ENCODE measurements at regions not wholly inside any gene's neighbourhood (a gene's known extent, or its start where the extent isn't known, plus 50 kb on each side); places are given as distances from the start of the nearest gene placed in this dataset.

- Histone ChIP-seq H3K36me3 (ENCODE audit: control insufficient read depth, insufficient read depth, low read length) (no peaks in the 10 kb centered on the region), H3K27me3 (replicated peaks; ENCODE audit: control insufficient read depth, insufficient read depth, low read length) (no peaks in the 10 kb centered on the region), H3K4me3 (replicated peaks; ENCODE audit: low read depth, low read length) (no peak overlapping the region)
- DNase-seq (ENCODE audit: extremely low read depth, insufficient read length) = no peak
- no peak for TF ChIP-seq CTCF (IDR thresholded peaks at IDR 0.05; ENCODE audit: insufficient read depth, low read length, poor library complexity, severe bottlenecking)
Measured at GRCh38 chr2:226508005-226508404, 291.6 kb downstream of the IRS1 start.

- Histone ChIP-seq H3K36me3 (ENCODE audit: control insufficient read depth, insufficient read depth, low read length) (no peaks in the 10 kb centered on the region), H3K27me3 (replicated peaks; ENCODE audit: control insufficient read depth, insufficient read depth, low read length) (no peaks in the 10 kb centered on the region), H3K4me3 (replicated peaks; ENCODE audit: low read depth, low read length) (no peak overlapping the region)
- no peak for TF ChIP-seq CTCF (IDR thresholded peaks at IDR 0.05; ENCODE audit: insufficient read depth, low read length, poor library complexity, severe bottlenecking)
- no peak for DNase-seq (ENCODE audit: extremely low read depth, insufficient read length)
Measured at GRCh38 chr2:226497146-226497909, 302.3 kb downstream of the IRS1 start.

GRCh38 chr2:226496273-226496550 lies 303.4 kb downstream of the IRS1 start:
- no peak overlapping the region for H3K4me3 ChIP-seq (replicated peaks; ENCODE audit: low read depth, low read length)
- no peaks in the 10 kb centered on the region for H3K36me3 ChIP-seq (ENCODE audit: control insufficient read depth, insufficient read depth, low read length)
- H3K27me3 ChIP-seq (replicated peaks; ENCODE audit: control insufficient read depth, insufficient read depth, low read length) = no peaks in the 10 kb centered on the region
- no peak for DNase-seq (ENCODE audit: extremely low read depth, insufficient read length)
- TF ChIP-seq CTCF (IDR thresholded peaks at IDR 0.05; ENCODE audit: insufficient read depth, low read length, poor library complexity, severe bottlenecking) = no peak

- no peaks in the 10 kb centered on the region for H3K27me3 ChIP-seq (replicated peaks; ENCODE audit: control insufficient read depth, insufficient read depth, low read length)
- no peak for TF ChIP-seq CTCF (IDR thresholded peaks at IDR 0.05; ENCODE audit: insufficient read depth, low read length, poor library complexity, severe bottlenecking)
- no peak overlapping the region for H3K4me3 ChIP-seq (replicated peaks; ENCODE audit: low read depth, low read length)
- DNase-seq (ENCODE audit: extremely low read depth, insufficient read length) = no peak
- H3K36me3 ChIP-seq (ENCODE audit: control insufficient read depth, insufficient read depth, low read length) = no peaks in the 10 kb centered on the region
Measured at GRCh38 chr2:226495466-226496272, 304.0 kb downstream of the IRS1 start.

- TF ChIP-seq CTCF (IDR thresholded peaks at IDR 0.05; ENCODE audit: insufficient read depth, low read length, poor library complexity, severe bottlenecking) = no peak
Measured at GRCh38 chr2:226491112-226491511, 308.5 kb downstream of the IRS1 start.

More at GRCh38 chr2:226491112-226491511, 308.5 kb downstream of the IRS1 start:
- DNase-seq (ENCODE audit: extremely low read depth, insufficient read length) = no peak
- Histone ChIP-seq H3K36me3 (ENCODE audit: control insufficient read depth, insufficient read depth, low read length) (no peaks in the 10 kb centered on the region), H3K4me3 (replicated peaks; ENCODE audit: low read depth, low read length) (no peak overlapping the region), H3K27me3 (replicated peaks; ENCODE audit: control insufficient read depth, insufficient read depth, low read length) (no peaks in the 10 kb centered on the region)

All from GM06990 (cell line).